Colonic mucosa (tissue), 4 donors: ENCODE measurements at regions not wholly inside any gene's neighbourhood (a gene's known extent, or its start where the extent isn't known, plus 50 kb on each side); places are given as distances from the start of the nearest gene placed in this dataset.
"Not testable (repeated sequence)": the region's sequence is repeated elsewhere in the genome, so short reads cannot be mapped to it uniquely, and the experiment has no call there.

Source experiments
- DNase-seq: peaks from one replicate; pipeline ENCODE4 v3.0.0-alpha.2; 2020
- H3K27ac ChIP-seq: fragments of 200-600 bp; one replicate; pipeline ENCODE4 v1.8.0; 2021
- H3K27me3 ChIP-seq: fragments of 200-600 bp; one replicate; pipeline ENCODE4 v1.8.0; 2021
- H3K36me3 ChIP-seq: fragments of 200-600 bp; one replicate; pipeline ENCODE4 v1.8.0; 2021
- H3K4me1 ChIP-seq: fragments of 200-600 bp; one replicate; pipeline ENCODE4 v1.8.0; 2021; ENCODE audit warnings: mild to moderate bottlenecking
- H3K4me3 ChIP-seq: fragments of 200-600 bp; one replicate; pipeline ENCODE4 v1.8.0; 2021
- H3K9ac ChIP-seq, 2 donors: one replicate each; pipeline ENCODE4 v1.7.0; 2013; ENCODE audit warnings: control low read depth in 2 of 2, low read depth in 2 of 2, low read length in 2 of 2
- H3K9me3 ChIP-seq: fragments of 200-600 bp; one replicate; pipeline ENCODE4 v1.8.0; 2021
- CTCF ChIP-seq: fragments of 200-600 bp; IDR thresholded peaks from one replicate; pipeline ENCODE4 v1.8.0; 2022; ENCODE audit warnings: antibody characterized with exemption, mild to moderate bottlenecking
- intact Hi-C: fragments of 100-400 bp; cut with DNase I; formaldehyde crosslinking; loops from one replicate; pipeline ENCODE4 v1.14.1; 2022
- donor health status: healthy.
- donor health status: DM: no; HTN: no; CAD: no.
- donor health status: DM: no; HTN: no; CAD: no.

GRCh38 chr4:123025398-123025797 lies 103.0 kb upstream of the NUDT6 start:
- Histone ChIP-seq H3K4me1 (no peaks in the 10 kb centered on the region), H3K27ac (no peak overlapping the region), H3K27me3 (no peaks in the 10 kb centered on the region), H3K36me3 (no peaks in the 10 kb centered on the region), H3K9me3 (no peaks in the 10 kb centered on the region), H3K4me3 (no peak overlapping the region), H3K9ac (no peak overlapping the region)
- no peak for TF ChIP-seq CTCF
- DNase-seq, result no peak
- intact Hi-C loops, result no loop called here

- intact Hi-C loops, H3K4me3 ChIP-seq, H3K9ac ChIP-seq, H3K9me3 ChIP-seq, H3K4me1 ChIP-seq, H3K36me3 ChIP-seq, DNase-seq, H3K27ac ChIP-seq, H3K27me3 ChIP-seq: not testable (repeated sequence)
Measured at GRCh38 chr4:123026015-123026414, 103.6 kb upstream of the NUDT6 start.

- intact Hi-C loops, result no loop called here
- no peak for DNase-seq
- Histone ChIP-seq H3K4me1 (no peaks in the 10 kb centered on the region), H3K27ac (no peak overlapping the region), H3K4me3 (no peak overlapping the region), H3K36me3 (no peaks in the 10 kb centered on the region), H3K27me3 (no peaks in the 10 kb centered on the region), H3K9ac (no peak overlapping the region), H3K9me3 (no peaks in the 10 kb centered on the region)
- TF ChIP-seq CTCF, result no peak
Measured at GRCh38 chr4:123031664-123032063, 109.3 kb upstream of the NUDT6 start.

- no peak for TF ChIP-seq CTCF
- no peaks in the 10 kb centered on the region for H3K4me1 ChIP-seq
Measured at GRCh38 chr4:123034023-123034422, 111.6 kb upstream of the NUDT6 start.

GRCh38 chr4:123035239-123035638 lies 112.8 kb upstream of the NUDT6 start:
- no peaks in the 10 kb centered on the region for H3K36me3 ChIP-seq
- H3K9ac ChIP-seq, result no peak overlapping the region
- no peaks in the 10 kb centered on the region for H3K4me1 ChIP-seq
- no peak overlapping the region for H3K4me3 ChIP-seq
- no peak for TF ChIP-seq CTCF
- intact Hi-C loops, result no loop called here
- no peaks in the 10 kb centered on the region for H3K9me3 ChIP-seq
- no peak overlapping the region for H3K27ac ChIP-seq
- no peaks in the 10 kb centered on the region for H3K27me3 ChIP-seq
- DNase-seq, result no peak

More at GRCh38 chr4:123034023-123034422, 111.6 kb upstream of the NUDT6 start:
- DNase-seq, result no peak
- no peak overlapping the region for H3K27ac ChIP-seq
- H3K27me3 ChIP-seq, result no peaks in the 10 kb centered on the region
- H3K9me3 ChIP-seq, result no peaks in the 10 kb centered on the region
- no peaks in the 10 kb centered on the region for H3K36me3 ChIP-seq
- H3K9ac ChIP-seq, result no peak overlapping the region
- H3K4me3 ChIP-seq, result no peak overlapping the region
- intact Hi-C loops, result no loop called here

GRCh38 chr4:123037804-123038203 lies 115.4 kb upstream of the NUDT6 start:
- no peak overlapping the region for H3K9ac ChIP-seq
- no peaks in the 10 kb centered on the region for H3K4me1 ChIP-seq
- H3K4me3 ChIP-seq, result no peak overlapping the region
- intact Hi-C loops, result no loop called here
- H3K36me3 ChIP-seq, result no peaks in the 10 kb centered on the region
- DNase-seq, result no peak
- H3K27me3 ChIP-seq, result no peaks in the 10 kb centered on the region
- H3K27ac ChIP-seq, result no peak overlapping the region
- no peak for TF ChIP-seq CTCF
- no peaks in the 10 kb centered on the region for H3K9me3 ChIP-seq
